ENCODE measurements at regions not wholly inside any gene's neighbourhood (a gene's known extent, or its start where the extent isn't known, plus 50 kb on each side); places are given as distances from the start of the nearest gene placed in this dataset.
A peak's percentile ranks its signal among the peaks of the same experiment; 100 is the strongest.

GRCh38 chrX:95218976-95219375 is 1465.7 kb upstream of the DIAPH2 start:
- Histone ChIP-seq H3K4me1 (no peaks in the 10 kb centered on the region), H3K27ac (no peak overlapping the region)
- no peak for TF ChIP-seq CTCF (IDR thresholded peaks at IDR 0.05)

GRCh38 chrX:95248386-95248785 is 1436.3 kb upstream of the DIAPH2 start:
- H3K4me3 ChIP-seq: no peak overlapping the region
- H3K9me3 ChIP-seq: peaks cover 0 to 10% of the 10 kb centered on the region in 2 donors
- H3K27me3 ChIP-seq: no peaks in the 10 kb centered on the region
- no peak overlapping the region for H3K27ac ChIP-seq
- no peak for DNase-seq (ENCODE audit: low spot score)
- no peaks in the 10 kb centered on the region for H3K36me3 ChIP-seq
- no peaks in the 10 kb centered on the region for H3K4me1 ChIP-seq
- no peak for TF ChIP-seq CTCF (IDR thresholded peaks at IDR 0.05)

More at GRCh38 chrX:95218976-95219375, 1465.7 kb upstream of the DIAPH2 start:
- Histone ChIP-seq H3K27me3 (no peaks in the 10 kb centered on the region), H3K36me3 (no peaks in the 10 kb centered on the region), H3K9me3 (no peaks in the 10 kb centered on the region), H3K4me3 (no peak overlapping the region)
- DNase-seq (ENCODE audit: low spot score): no peak

GRCh38 chrX:95290455-95290854 is 1394.2 kb upstream of the DIAPH2 start:
- Histone ChIP-seq H3K4me3 (no peak overlapping the region), H3K27me3 (no peaks in the 10 kb centered on the region), H3K9me3 (peaks cover 0 to 1% of the 10 kb centered on the region in 2 donors), H3K27ac (no peak overlapping the region), H3K4me1 (no peaks in the 10 kb centered on the region), H3K36me3 (no peaks in the 10 kb centered on the region)
- no peak for TF ChIP-seq CTCF (IDR thresholded peaks at IDR 0.05)
- no peak for DNase-seq (ENCODE audit: low spot score)

- no peaks in the 10 kb centered on the region for H3K27me3 ChIP-seq
- no peak overlapping the region for H3K27ac ChIP-seq
- H3K4me3 ChIP-seq: no peak overlapping the region
- H3K36me3 ChIP-seq: no peaks in the 10 kb centered on the region
- peaks cover 0 to 8% of the 10 kb centered on the region in 2 donors for H3K9me3 ChIP-seq
- no peak for TF ChIP-seq CTCF (IDR thresholded peaks at IDR 0.05)
- no peak for DNase-seq (ENCODE audit: low spot score)
- no peaks in the 10 kb centered on the region for H3K4me1 ChIP-seq
Measured at GRCh38 chrX:95291561-95291960, 1393.1 kb upstream of the DIAPH2 start.

- no peaks in the 10 kb centered on the region for H3K27me3 ChIP-seq
- TF ChIP-seq CTCF (IDR thresholded peaks at IDR 0.05): peak in 1 of 2 donors; percentile 20
- DNase-seq (ENCODE audit: low spot score): no peak
- H3K4me1 ChIP-seq: no peaks in the 10 kb centered on the region
- H3K9me3 ChIP-seq: no peaks in the 10 kb centered on the region
- no peaks in the 10 kb centered on the region for H3K36me3 ChIP-seq
- H3K27ac ChIP-seq: no peak overlapping the region
- H3K4me3 ChIP-seq: no peak overlapping the region
Measured at GRCh38 chrX:95318882-95319281, 1365.8 kb upstream of the DIAPH2 start.

GRCh38 chrX:95325185-95325584 is 1359.5 kb upstream of the DIAPH2 start:
- no peak for TF ChIP-seq CTCF (IDR thresholded peaks at IDR 0.05)
- Histone ChIP-seq H3K9me3 (no peaks in the 10 kb centered on the region), H3K4me3 (no peak overlapping the region), H3K27ac (no peak overlapping the region), H3K27me3 (no peaks in the 10 kb centered on the region), H3K36me3 (no peaks in the 10 kb centered on the region), H3K4me1 (no peaks in the 10 kb centered on the region)
- no peak for DNase-seq (ENCODE audit: low spot score)

Data from right atrium auricular region (tissue), 2 donors.